Naive B cell (primary cell): ENCODE measurements at regions not wholly inside any gene's neighbourhood (a gene's known extent, or its start where the extent isn't known, plus 50 kb on each side); places are given as distances from the start of the nearest gene placed in this dataset.

Source experiments
- ATAC-seq, 2 donors: fragments of 150-1000 bp; cut with Tn5 transposase; 2 replicates each; pipeline ENCODE4 v1.10.0; 2021; ENCODE audit warnings: low read depth in 2 of 2, mild to moderate bottlenecking in 2 of 2, moderate library complexity in 2 of 2
- DNase-seq: peaks from one replicate; pipeline ENCODE4 v3.0.0; 2022
- H3K27ac Mint-ChIP-seq, 6 donors: one replicate each; pipeline ENCODE4 v1.8.0; 2020 to 2022; ENCODE audit warnings: mild to moderate bottlenecking in 6 of 6, mixed read lengths in 6 of 6, moderate library complexity in 5 of 6, inconsistent platforms in 2 of 6
- H3K27me3 Mint-ChIP-seq, 3 donors: one replicate each; pipeline ENCODE4 v1.8.0; 2021 to 2022; ENCODE audit warnings: mixed read lengths in 3 of 3, mild to moderate bottlenecking in 1 of 3
- H3K36me3 Mint-ChIP-seq, 2 donors: one replicate each; pipeline ENCODE4 v1.8.0; 2020 to 2022; ENCODE audit warnings: mixed read lengths in 2 of 2, inconsistent platforms in 1 of 2, mild to moderate bottlenecking in 1 of 2
- H3K4me1 Mint-ChIP-seq, 3 donors: one replicate each; pipeline ENCODE4 v1.8.0; 2020 to 2022; ENCODE audit warnings: mixed read lengths in 3 of 3, inconsistent platforms in 1 of 3, mild to moderate bottlenecking in 1 of 3, moderate library complexity in 1 of 3
- H3K4me3 Mint-ChIP-seq, 8 donors: one replicate each; pipeline ENCODE4 v1.8.0; 2020 to 2022; ENCODE audit warnings: mild to moderate bottlenecking in 8 of 8, mixed read lengths in 8 of 8, moderate library complexity in 8 of 8, inconsistent platforms in 2 of 8
- H3K9me3 Mint-ChIP-seq, 7 donors: one replicate each; pipeline ENCODE4 v1.8.0; 2020 to 2022; ENCODE audit warnings: mixed read lengths in 7 of 7, mild to moderate bottlenecking in 5 of 7, inconsistent platforms in 2 of 7, moderate library complexity in 1 of 7

DNA sequence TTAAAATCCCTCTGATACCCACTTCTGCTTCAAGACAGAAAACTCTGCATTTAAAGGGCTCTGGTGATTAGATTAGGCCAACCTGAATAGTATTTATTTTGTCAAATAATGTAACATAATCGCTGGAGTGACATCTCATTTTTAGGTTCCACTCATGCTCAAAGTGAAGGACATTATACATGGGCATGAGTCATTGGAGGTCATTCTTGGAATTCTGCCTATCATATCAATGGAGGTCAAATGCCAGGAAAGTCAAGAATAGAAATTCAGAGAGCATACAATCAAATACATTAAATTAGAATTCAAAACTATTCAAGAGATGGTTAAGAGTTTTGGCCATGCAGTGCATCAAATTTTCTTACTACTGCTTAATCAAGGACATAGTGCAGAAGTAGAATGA is 50.8 kb upstream of the PRSS1 start:
- Mint-ChIP-seq H3K4me3 (no peak overlapping the region), H3K9me3 (no peaks in the 10 kb centered on the region), H3K36me3 (no peaks in the 10 kb centered on the region), H3K27ac (no peak overlapping the region), H3K27me3 (no peaks in the 10 kb centered on the region), H3K4me1 (peaks cover 0 to 2% (median 0%) of the 10 kb centered on the region in 3 donors)
- no peak for DNase-seq
- ATAC-seq: no peak

DNA sequence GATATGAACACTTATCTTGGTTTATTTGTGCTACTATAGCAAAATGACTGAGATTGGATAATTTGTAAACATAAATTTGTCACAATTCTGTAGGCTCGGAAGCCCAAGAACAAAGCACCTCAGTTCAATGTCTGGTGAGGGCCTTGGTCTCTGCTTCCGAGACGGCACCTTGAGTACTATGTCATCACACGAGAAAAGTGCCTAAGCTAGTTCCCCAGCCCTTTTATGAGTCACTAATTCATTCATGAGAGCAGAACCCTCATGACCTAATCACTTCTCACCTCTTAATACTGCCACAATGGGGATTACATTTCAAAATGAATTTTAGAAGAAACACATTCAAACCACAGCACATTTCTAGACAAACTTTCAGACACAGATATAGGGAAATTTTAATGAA is 52.0 kb upstream of the PRSS1 start:
- DNase-seq: no peak
- Mint-ChIP-seq H3K4me1 (peaks cover 0 to 2% (median 0%) of the 10 kb centered on the region in 3 donors), H3K27me3 (no peaks in the 10 kb centered on the region), H3K27ac (no peak overlapping the region), H3K36me3 (no peaks in the 10 kb centered on the region), H3K4me3 (no peak overlapping the region), H3K9me3 (no peaks in the 10 kb centered on the region)
- no peak for ATAC-seq

DNA sequence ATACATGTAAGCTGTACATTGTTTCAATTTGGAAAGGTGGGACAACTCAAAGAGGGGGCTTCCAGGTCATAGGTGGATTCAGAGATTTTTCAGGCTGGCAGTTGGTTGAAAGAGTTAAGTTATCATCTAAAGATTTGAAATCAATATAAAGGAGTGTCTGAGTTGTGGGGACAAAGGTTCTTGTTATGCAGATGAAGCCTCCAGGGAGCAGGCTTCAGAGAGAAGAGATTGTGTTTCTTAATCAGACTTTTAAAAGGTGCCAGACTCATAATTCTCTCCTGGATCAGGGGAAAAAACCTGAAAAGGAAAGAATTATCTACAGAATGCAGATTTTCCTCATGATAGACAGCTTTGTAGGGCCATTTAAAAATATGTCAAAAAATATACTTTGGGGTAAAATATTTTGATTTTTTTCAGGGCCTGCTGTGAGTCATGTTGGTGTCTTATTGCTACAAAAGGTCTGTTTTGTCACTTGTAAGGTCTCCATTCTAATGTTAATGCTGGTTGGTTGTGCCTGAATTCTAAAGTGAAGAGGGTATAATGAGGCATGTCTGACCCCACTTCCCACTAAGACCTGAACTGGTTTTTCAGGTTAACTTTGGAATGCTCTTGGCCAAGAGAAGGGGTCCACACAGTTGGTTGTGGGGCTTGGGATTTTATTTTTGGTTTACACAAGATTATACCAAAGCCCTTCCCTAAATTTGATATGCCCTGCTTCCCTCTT is 52.7 kb upstream of the PRSS1 start:
- Mint-ChIP-seq H3K27ac (no peak overlapping the region), H3K4me1 (peaks cover 0 to 2% (median 0%) of the 10 kb centered on the region in 3 donors), H3K36me3 (no peaks in the 10 kb centered on the region), H3K4me3 (no peak overlapping the region), H3K27me3 (no peaks in the 10 kb centered on the region), H3K9me3 (no peaks in the 10 kb centered on the region)
- DNase-seq (no peak), ATAC-seq (no peak)

DNA sequence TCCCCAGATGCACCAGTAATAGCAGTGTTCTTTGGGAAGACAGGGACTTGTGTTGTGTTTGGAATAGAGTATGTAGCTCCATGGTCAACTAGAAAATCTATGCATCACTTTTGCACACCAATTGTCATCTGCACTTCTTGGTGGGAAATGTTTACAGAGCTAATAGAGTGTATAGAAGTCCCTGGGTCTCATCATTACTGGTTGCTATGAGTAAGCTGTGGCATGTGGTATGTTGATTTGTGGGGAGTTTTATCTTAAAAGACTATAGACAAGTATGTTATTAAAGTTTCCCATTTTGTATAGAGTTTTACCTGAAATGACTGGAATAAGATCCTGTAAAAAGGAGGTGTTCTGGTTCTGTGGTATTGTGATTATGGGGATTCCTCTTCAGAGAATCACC is 55.4 kb upstream of the PRSS1 start:
- H3K4me3 Mint-ChIP-seq: no peak overlapping the region
- H3K36me3 Mint-ChIP-seq: no peaks in the 10 kb centered on the region
- DNase-seq: no peak
- H3K4me1 Mint-ChIP-seq: peaks cover 6 to 15% (median 13%) of the 10 kb centered on the region in 3 donors
- no peak for ATAC-seq
- no peaks in the 10 kb centered on the region for H3K9me3 Mint-ChIP-seq
- H3K27ac Mint-ChIP-seq: no peak overlapping the region
- peaks cover 0 to 4% (median 0%) of the 10 kb centered on the region in 3 donors for H3K27me3 Mint-ChIP-seq

DNA sequence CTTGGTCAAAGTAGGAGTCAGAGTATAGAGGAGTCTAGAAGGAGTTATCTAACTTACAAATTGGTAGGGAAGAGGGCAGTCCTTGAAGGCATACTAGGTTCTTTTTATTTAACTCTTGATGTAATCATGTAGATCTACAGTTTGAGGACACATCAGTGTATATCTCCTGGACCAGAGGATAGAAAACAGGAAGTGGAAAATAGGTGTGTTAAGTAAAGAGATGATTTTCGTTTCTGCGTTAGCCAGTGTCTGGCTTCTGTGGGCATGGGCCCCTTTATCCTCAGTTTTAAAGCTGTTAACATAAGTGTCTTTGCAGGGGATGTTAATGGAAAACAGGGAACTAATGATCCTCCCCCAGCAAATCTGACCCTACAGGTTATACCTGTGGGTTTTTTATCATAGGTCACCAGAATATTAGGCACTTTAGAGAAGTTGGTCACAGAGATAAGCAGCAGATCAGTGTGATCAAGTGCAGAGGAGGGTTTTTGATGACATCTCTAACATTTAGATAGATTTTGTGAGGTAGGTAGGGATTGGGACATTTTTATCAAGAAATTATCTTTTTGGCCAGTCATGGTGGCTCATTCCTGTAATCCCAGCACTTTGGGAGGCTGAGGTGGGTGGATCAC is 58.6 kb upstream of the PRSS1 start:
- Mint-ChIP-seq H3K4me3 (no peak overlapping the region), H3K27ac (peak overlapping the region in 2 of 6 donors; percentile 58 to 60), H3K4me1 (peaks cover 6 to 15% (median 13%) of the 10 kb centered on the region in 3 donors), H3K36me3 (no peaks in the 10 kb centered on the region), H3K27me3 (peaks cover 0 to 7% (median 0%) of the 10 kb centered on the region in 3 donors), H3K9me3 (peaks cover 0 to 4% (median 0%) of the 10 kb centered on the region in 7 donors)
- ATAC-seq (peak; percentile 21 to 40), DNase-seq (no peak)

DNA sequence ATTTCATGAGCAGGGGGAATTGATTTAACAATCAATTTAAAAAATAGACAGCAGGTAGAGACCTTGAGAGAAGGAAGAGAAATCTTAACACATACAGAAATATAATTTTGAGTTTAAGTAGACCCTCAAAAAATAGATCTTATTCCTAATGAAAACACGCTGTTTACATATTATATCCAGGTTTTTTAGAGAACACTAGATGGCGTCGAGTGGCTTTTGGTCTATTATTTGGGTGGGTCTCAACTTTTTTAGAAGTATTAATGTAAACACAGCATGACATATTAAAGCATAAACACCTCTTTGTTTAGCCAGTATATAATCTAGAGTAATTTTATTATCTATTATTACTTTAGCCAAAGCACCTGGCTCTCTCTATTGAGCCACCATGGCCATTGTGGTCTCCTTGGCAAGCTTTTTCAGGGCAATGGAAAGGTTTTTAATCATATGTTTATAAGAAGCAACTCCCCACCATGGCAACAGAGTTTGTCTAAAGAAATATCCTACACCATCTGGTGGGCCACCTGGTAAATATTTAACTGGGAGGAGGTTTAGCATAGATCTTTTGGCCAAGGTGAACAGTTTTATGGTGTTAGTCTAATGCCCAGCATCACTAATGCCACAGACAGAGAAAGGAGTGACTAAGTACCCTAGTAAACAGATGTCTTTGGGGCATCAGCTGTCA is 59.7 kb upstream of the PRSS1 start:
- Mint-ChIP-seq H3K27ac (peak overlapping the region in 1 of 6 donors; percentile 17), H3K9me3 (peaks cover 0 to 4% (median 0%) of the 10 kb centered on the region in 7 donors), H3K4me1 (peaks cover 6 to 15% (median 13%) of the 10 kb centered on the region in 3 donors)

DNA sequence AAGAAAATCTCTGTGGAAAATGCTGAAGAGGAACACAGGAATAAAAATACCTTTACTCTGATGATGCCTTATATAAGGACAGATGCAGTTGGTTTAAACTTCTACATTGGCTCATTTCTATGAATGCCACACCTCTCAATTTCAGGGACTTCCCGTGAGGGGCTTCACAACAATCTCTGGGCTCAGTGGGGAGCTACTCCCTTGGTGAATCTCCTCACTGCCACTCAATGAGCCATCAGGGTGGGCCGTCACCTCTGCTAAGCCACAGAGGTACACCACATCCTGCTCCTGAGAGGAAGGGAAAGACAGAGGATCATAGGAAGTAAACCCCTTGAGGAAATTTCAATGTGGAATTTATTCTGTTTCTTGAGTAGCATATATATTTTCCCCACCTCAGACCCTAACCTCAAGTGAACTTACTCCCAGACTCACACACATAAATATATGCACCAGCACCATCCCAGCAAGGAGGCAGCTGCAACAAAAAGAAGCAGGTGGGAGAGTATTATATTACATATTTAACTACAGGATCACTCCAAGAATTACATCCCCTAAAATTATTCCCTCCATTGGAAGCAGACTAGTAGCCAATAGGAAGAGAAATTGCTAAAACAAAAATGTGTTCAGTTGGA is 63.3 kb upstream of the PRSS1 start:
- ATAC-seq (no peak), DNase-seq (no peak)
- Mint-ChIP-seq H3K27me3 (peaks cover 16 to 25% (median 20%) of the 10 kb centered on the region in 3 donors), H3K27ac (peak overlapping the region in 2 of 6 donors; percentile 21 to 43), H3K36me3 (no peaks in the 10 kb centered on the region), H3K4me3 (no peak overlapping the region), H3K4me1 (peaks cover 6 to 20% (median 9%) of the 10 kb centered on the region in 3 donors), H3K9me3 (peaks cover 0 to 4% (median 0%) of the 10 kb centered on the region in 7 donors)

More for the DNA sequence above, 59.7 kb upstream of the PRSS1 start:
- no peak for ATAC-seq
- DNase-seq: no peak
- peak overlapping the region in 1 of 8 donors; percentile 41 for H3K4me3 Mint-ChIP-seq
- no peaks in the 10 kb centered on the region for H3K36me3 Mint-ChIP-seq
- peaks cover 0 to 11% (median 0%) of the 10 kb centered on the region in 3 donors for H3K27me3 Mint-ChIP-seq

DNA sequence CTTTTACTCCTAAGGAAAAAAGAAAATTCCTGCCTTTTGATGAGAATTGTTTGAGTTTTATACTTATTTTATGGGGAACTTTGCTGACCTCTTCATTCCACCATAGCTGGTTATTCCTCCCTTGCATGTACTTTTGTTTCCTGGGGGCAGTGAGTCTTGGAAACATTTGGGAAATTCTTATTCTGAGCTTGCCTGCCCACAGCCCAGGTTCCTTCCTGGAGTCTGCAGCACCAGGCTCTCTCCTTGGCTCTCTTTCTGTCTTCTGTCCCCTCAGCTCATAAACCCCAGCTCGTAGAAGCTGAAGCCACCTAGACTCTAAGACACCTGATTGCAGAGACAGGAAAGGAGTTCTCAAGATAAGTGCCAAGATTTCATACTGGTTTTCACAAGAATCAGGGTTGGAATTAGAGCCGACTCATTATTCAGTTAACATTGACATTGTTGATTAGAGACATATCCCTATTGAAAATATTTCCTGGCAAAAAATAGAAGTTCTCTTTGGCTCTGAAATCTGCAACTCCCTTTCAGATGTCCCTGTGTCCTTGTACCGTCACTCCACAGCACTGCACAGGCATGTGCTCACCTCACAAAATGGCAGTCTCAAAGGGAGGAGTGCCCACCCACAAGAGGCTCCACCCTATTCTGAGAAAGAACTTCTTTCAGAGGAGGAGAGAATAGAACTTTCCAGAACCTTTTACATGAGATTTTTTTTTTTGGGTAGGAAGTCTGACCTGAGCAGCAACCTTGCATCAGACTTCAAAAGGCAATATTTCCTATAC is 67.8 kb upstream of the PRSS1 start:
- ATAC-seq (no peak), DNase-seq (no peak)
- H3K4me1 Mint-ChIP-seq: peaks cover 0 to 6% (median 0%) of the 10 kb centered on the region in 3 donors
- peaks cover 7 to 15% of the 10 kb centered on the region in 2 donors for H3K36me3 Mint-ChIP-seq
- peaks cover 9 to 32% (median 20%) of the 10 kb centered on the region in 3 donors for H3K27me3 Mint-ChIP-seq
- H3K9me3 Mint-ChIP-seq: peaks cover 3 to 28% (median 12%) of the 10 kb centered on the region in 7 donors
- no peak overlapping the region for H3K4me3 Mint-ChIP-seq
- no peak overlapping the region for H3K27ac Mint-ChIP-seq

DNA sequence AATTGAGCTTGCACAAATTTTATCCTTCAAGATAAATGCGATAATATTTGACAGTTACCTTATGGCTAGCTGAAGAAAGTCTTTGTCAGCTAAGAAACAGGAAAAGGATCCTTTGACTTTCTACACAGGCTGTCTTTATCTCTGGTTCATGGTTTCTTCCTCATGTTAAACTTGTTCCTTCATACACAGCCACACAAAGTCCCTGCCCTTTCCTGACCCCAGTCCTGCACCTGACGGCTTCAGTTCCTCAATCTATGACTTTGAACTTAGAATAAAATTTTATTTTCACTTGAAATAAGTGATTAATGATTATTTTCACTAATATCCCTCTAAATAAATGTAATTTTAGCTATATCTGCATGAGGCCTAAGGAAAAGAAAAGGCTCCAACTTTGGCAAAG is 77.8 kb upstream of the PRSS1 start:
- ATAC-seq: peak in 1 of 2 donors; percentile 44
- DNase-seq: no peak
- peak overlapping the region in 5 of 6 donors; percentile 10 to 79 (median 36) for H3K27ac Mint-ChIP-seq
- H3K27me3 Mint-ChIP-seq: no peaks in the 10 kb centered on the region
- peaks cover 26 to 37% (median 32%) of the 10 kb centered on the region in 3 donors for H3K4me1 Mint-ChIP-seq
- H3K4me3 Mint-ChIP-seq: no peak overlapping the region
- H3K9me3 Mint-ChIP-seq: no peaks in the 10 kb centered on the region
- H3K36me3 Mint-ChIP-seq: no peaks in the 10 kb centered on the region

DNA sequence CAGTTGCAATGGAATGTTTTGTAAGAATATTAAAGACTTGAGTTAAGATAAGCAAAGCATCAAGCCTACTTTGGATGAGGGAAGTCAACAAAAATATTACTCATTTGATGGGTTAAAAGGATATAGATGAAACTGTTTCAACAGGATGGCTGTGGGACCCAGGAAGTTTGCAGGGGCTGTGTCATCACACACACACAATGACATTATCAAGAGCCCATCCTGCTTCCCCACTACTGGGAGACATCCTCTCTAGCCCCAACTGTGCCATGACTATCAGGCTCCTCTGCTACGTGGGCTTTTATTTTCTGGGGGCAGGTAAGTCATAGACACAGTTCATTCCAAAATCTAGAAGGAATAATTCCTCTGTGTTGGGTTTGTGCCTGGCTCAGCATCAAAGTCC is 78.8 kb upstream of the PRSS1 start:
- ATAC-seq: no peak
- Mint-ChIP-seq H3K27ac (peak overlapping the region in 3 of 6 donors; percentile 1 to 53 (median 40)), H3K4me3 (peak overlapping the region in 1 of 8 donors; percentile 36), H3K27me3 (no peaks in the 10 kb centered on the region), H3K9me3 (no peaks in the 10 kb centered on the region), H3K4me1 (peaks cover 26 to 37% (median 32%) of the 10 kb centered on the region in 3 donors), H3K36me3 (no peaks in the 10 kb centered on the region)
- DNase-seq: no peak

DNA sequence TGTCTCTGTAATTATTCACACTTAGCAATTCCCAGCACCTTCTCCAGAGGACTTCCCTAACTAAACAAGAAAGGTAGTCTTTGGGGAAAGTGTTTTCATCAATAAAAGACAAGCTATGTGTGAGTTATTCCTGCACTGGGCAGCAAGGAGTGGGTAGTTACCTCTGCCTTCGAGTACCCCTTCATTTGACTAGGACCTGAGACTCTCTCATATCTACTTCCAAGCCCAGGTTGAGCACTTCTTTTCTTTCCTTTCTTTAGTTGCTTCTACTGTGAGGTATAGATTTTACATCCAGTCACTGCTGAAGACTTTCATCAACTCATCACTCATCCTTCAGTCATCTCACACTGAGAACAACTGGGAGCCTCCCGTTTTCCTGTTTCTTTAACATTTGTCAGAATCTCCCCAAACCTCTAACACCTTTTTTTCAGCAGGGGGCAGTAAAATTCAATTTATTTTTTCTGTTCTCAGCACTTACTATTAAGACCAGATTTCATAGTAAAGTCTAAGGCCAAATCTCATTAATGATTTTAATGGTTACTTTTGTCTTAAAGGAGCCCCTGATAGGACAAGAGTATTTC is 80.1 kb upstream of the PRSS1 start:
- Mint-ChIP-seq H3K27ac (peak overlapping the region in 2 of 6 donors; percentile 17 to 51), H3K36me3 (no peaks in the 10 kb centered on the region), H3K9me3 (no peaks in the 10 kb centered on the region), H3K27me3 (no peaks in the 10 kb centered on the region), H3K4me3 (peak overlapping the region in 4 of 8 donors; percentile 12 to 58 (median 34)), H3K4me1 (peaks cover 26 to 37% (median 32%) of the 10 kb centered on the region in 3 donors)
- DNase-seq (peak; percentile 17), ATAC-seq (peak in 1 of 2 donors; percentile 38)

DNA sequence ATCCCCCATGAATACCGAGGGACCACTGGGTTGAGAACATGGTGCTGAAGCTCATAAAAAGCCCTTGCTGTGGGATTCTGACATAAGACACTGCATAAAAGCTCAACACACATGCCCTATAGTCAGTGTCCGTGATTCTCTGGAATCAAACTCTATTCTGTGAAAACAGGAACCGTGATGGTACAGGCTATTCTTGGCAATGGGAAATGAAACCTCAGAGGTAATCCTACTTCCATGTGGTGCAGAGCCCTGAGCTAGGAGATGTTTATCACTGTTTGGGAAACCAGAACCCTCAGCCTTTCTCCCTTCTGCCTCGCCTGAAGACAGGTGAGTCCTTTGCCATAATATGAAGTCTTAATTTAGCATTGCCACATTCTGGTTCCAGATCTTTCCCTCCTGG is 80.8 kb upstream of the PRSS1 start:
- Mint-ChIP-seq H3K36me3 (no peaks in the 10 kb centered on the region), H3K27me3 (no peaks in the 10 kb centered on the region), H3K27ac (peak overlapping the region in 3 of 6 donors; percentile 3 to 35 (median 5)), H3K4me3 (peak overlapping the region in 3 of 8 donors; percentile 7 to 41 (median 17)), H3K4me1 (peaks cover 26 to 37% (median 32%) of the 10 kb centered on the region in 3 donors), H3K9me3 (no peaks in the 10 kb centered on the region)
- ATAC-seq: peak; percentile 87 to 89
- DNase-seq: peak; percentile 43
